HCT116 (cell line): ENCODE measurements at regions not wholly inside any gene's neighbourhood (a gene's known extent, or its start where the extent isn't known, plus 50 kb on each side); places are given as distances from the start of the nearest gene placed in this dataset.

Experiments
- ATAC-seq: fragments of 200-7000 bp; cut with Tn5 transposase; 2 replicates; pipeline ENCODE4 v1.9.1; 2020; ENCODE audit warnings: mild to moderate bottlenecking, moderate library complexity
- BruUV-seq: library from RNA; stranded (reverse); fragments of 400-500 nt; replicated peaks from 2 replicates; lab custom pipeline; 2021; lab: Mats Ljungman, UMichigan
- CTCF ChIA-PET: fragments of 300-600 bp; sonication (Branson Sonifier 250); formaldehyde crosslinking; loops from one replicate; lab custom pipeline; 2021; ENCODE audit warnings: antibody characterized with exemption; lab: Charles Lee
- POLR2A ChIA-PET: fragments of 300-600, 350-600 bp; sonication (Branson Sonifier 250); formaldehyde crosslinking; loops from one replicate; lab custom pipeline; 2021; ENCODE audit warnings: antibody characterized with exemption; lab: Charles Lee
- RAD21 ChIA-PET, 2 experiments: fragments of 300-600 bp; sonication (Branson Sonifier 250); formaldehyde crosslinking; loops; one replicate each; lab custom pipeline; 2023; ENCODE audit warnings: low total read pairs in 2 of 2; ENCODE audit not compliant: uncharacterized antibody in 2 of 2, unreplicated experiment in 2 of 2, low non-redundant PET in 1 of 2; lab: Charles Lee
- DNase-seq: peaks from one replicate; pipeline ENCODE4 v3.0.0-alpha.2; 2010; ENCODE audit warnings: low read depth, low spot score
- H2AFZ ChIP-seq: fragments of 200-600 bp; shearing (Covaris generic), sonication (generic); 2 replicates; pipeline ENCODE4 v1.6.1; 2017; ENCODE audit warnings: low read depth, mixed run types, mixed read lengths, antibody characterized with exemption, low read length; ENCODE audit not compliant: poor library complexity, severe bottlenecking
- H3K27ac ChIP-seq: 2 replicates; pipeline ENCODE4 v1.5.1; 2012; ENCODE audit warnings: low read depth, low read length
- H3K27me3 ChIP-seq: fragments of 200-600 bp; sonication (generic); 2 replicates; pipeline ENCODE4 v1.6.1; 2016; ENCODE audit warnings: mixed run types, low read length, mixed read lengths; ENCODE audit not compliant: insufficient read depth
- H3K36me3 ChIP-seq, 2 experiments: fragments of 200-500 bp in 1 of 2; fragments of 200-600 bp in 1 of 2; sonication (Bioruptor generic) in 1 of 2; sonication (generic) in 1 of 2; 2 replicates each; pipeline versions ENCODE4 v1.5.1 to v1.6.1; 2014 to 2016; ENCODE audit warnings: low read length in 2 of 2, inconsistent platforms in 1 of 2, mixed read lengths in 1 of 2, mixed run types in 1 of 2; ENCODE audit not compliant: insufficient read depth in 2 of 2, control insufficient read depth in 1 of 2
- H3K4me1 ChIP-seq, 2 experiments: fragments of 200-600 bp in 1 of 2; sonication (generic) in 1 of 2; 2 replicates each; pipeline versions ENCODE4 v1.5.1 to v1.6.1; 2012 to 2017; ENCODE audit warnings: low read length in 2 of 2, inconsistent platforms in 1 of 2, mild to moderate bottlenecking in 1 of 2, mixed read lengths in 1 of 2, mixed run types in 1 of 2, moderate library complexity in 1 of 2; ENCODE audit not compliant: insufficient read depth in 2 of 2, control insufficient read depth in 1 of 2
- H3K4me2 ChIP-seq: fragments of 200-600 bp; sonication (generic); 2 replicates; pipeline ENCODE4 v1.6.1; 2017; ENCODE audit warnings: mixed run types, low read length, mixed read lengths
- H3K4me3 ChIP-seq, 2 experiments: fragments of 200-600 bp in 1 of 2; sonication (generic) in 1 of 2; replicated peaks in 1 of 2; 2 replicates each; pipeline ENCODE4 v1.5.1; 2011 to 2016; ENCODE audit warnings: low read length in 2 of 2, control low read depth in 1 of 2, low read depth in 1 of 2, mild to moderate bottlenecking in 1 of 2, mixed read lengths in 1 of 2, mixed run types in 1 of 2
- H3K79me2 ChIP-seq: fragments of 200-600 bp; sonication (generic); 2 replicates; pipeline ENCODE4 v1.6.1; 2017; ENCODE audit warnings: mild to moderate bottlenecking, mixed run types, low read length, moderate library complexity, mixed read lengths; ENCODE audit not compliant: insufficient read depth
- H3K9ac ChIP-seq: fragments of 200-600 bp; sonication (generic); 2 replicates; pipeline ENCODE4 v1.6.1; 2016; ENCODE audit warnings: low read length, mixed read lengths
- H3K9me2 ChIP-seq: fragments of 200-600 bp; sonication (generic), shearing (Covaris generic); 2 replicates; pipeline ENCODE4 v1.6.1; 2017; ENCODE audit warnings: mixed run types, mild to moderate bottlenecking, moderate library complexity; ENCODE audit not compliant: insufficient read depth
- H3K9me3 ChIP-seq, 2 experiments: fragments of 200-500 bp in 1 of 2; fragments of 200-600 bp in 1 of 2; sonication (Bioruptor generic) in 1 of 2; sonication (generic) in 1 of 2; 2 replicates each; pipeline ENCODE4 v1.6.1; 2014 to 2017; ENCODE audit warnings: low read length in 2 of 2, mixed read lengths in 2 of 2, inconsistent platforms in 1 of 2, low read depth in 1 of 2, mild to moderate bottlenecking in 1 of 2, mixed run types in 1 of 2, moderate library complexity in 1 of 2; ENCODE audit not compliant: control insufficient read depth in 1 of 2, insufficient read depth in 1 of 2
- H4K20me1 ChIP-seq: fragments of 200-600 bp; sonication (generic), shearing (Covaris generic); 2 replicates; pipeline ENCODE4 v1.6.1; 2017; ENCODE audit warnings: mixed run types, mild to moderate bottlenecking, moderate library complexity; ENCODE audit not compliant: insufficient read depth
- ATF3 ChIP-seq: IDR thresholded peaks from 2 replicates; pipeline ENCODE4 v1.6.1; 2012
- CTCF ChIP-seq, 3 experiments: fragments of 200-600 bp in 1 of 3; sonication (generic) in 1 of 3; IDR thresholded peaks in 2 of 3; conservative IDR thresholded peaks in 1 of 3; 2 replicates each; pipeline ENCODE4 v1.5.1; 2012 to 2017; ENCODE audit warnings: low read depth in 2 of 3, low read length in 2 of 3, antibody characterized with exemption in 1 of 3, borderline replicate concordance in 1 of 3, control low read depth in 1 of 3, mild to moderate bottlenecking in 1 of 3, mixed read lengths in 1 of 3, mixed run types in 1 of 3, moderate library complexity in 1 of 3; ENCODE audit not compliant: insufficient read depth in 1 of 3
- EGR1 ChIP-seq: IDR thresholded peaks from 2 replicates; pipeline ENCODE4 v1.6.1; 2012; ENCODE audit warnings: low read depth
- EZH2 ChIP-seq: fragments of 200-600 bp; sonication (generic); IDR thresholded peaks from 2 replicates; pipeline ENCODE4 v1.6.1; 2017; ENCODE audit warnings: antibody characterized with exemption, mixed run types
- EZH2phosphoT487 ChIP-seq: fragments of 200-600 bp; IDR thresholded peaks from 2 replicates; pipeline ENCODE4 v1.6.1; 2018; ENCODE audit warnings: antibody characterized with exemption, borderline replicate concordance
- FOSL1 ChIP-seq: IDR thresholded peaks from 2 replicates; pipeline ENCODE4 v1.6.1; 2012; ENCODE audit warnings: low read depth
- POLR2AphosphoS5 ChIP-seq: IDR thresholded peaks from 2 replicates; pipeline ENCODE4 v1.6.1; 2011; ENCODE audit warnings: mild to moderate bottlenecking, low read depth, low read length, moderate library complexity
- SP1 ChIP-seq: IDR thresholded peaks from 2 replicates; pipeline ENCODE4 v1.6.1; 2012; ENCODE audit warnings: low read depth
- TCF7L2 ChIP-seq: IDR thresholded peaks from 2 replicates; pipeline ENCODE4 v1.7.0; 2011; ENCODE audit warnings: borderline replicate concordance, inconsistent platforms; ENCODE audit not compliant: insufficient read depth, insufficient read length; ENCODE audit errors: extremely low read depth
- YY1 ChIP-seq: IDR thresholded peaks from 2 replicates; pipeline ENCODE4 v1.6.1; 2011; ENCODE audit warnings: low read length, low read depth, moderate library complexity, mild to moderate bottlenecking; ENCODE audit not compliant: insufficient replicate concordance; ENCODE audit errors: extremely low read depth
- ZFX ChIP-seq: fragments of 450-650 bp; IDR thresholded peaks from 2 replicates; pipeline ENCODE4 v1.6.1; 2017
- intact Hi-C: fragments of 100-400 bp; cut with micrococcal nuclease; formaldehyde crosslinking; loops from 2 replicates; pipeline ENCODE4 v1.10.0; 2022
- TF ChIP-seq, protein P1 (sequence below): IDR thresholded peaks from 2 replicates; pipeline ENCODE4 v1.6.1; 2012; ENCODE audit warnings: low read depth
- TF ChIP-seq, protein P2 (sequence below): IDR thresholded peaks from 2 replicates; pipeline ENCODE4 v1.6.1; 2012

DNA sequence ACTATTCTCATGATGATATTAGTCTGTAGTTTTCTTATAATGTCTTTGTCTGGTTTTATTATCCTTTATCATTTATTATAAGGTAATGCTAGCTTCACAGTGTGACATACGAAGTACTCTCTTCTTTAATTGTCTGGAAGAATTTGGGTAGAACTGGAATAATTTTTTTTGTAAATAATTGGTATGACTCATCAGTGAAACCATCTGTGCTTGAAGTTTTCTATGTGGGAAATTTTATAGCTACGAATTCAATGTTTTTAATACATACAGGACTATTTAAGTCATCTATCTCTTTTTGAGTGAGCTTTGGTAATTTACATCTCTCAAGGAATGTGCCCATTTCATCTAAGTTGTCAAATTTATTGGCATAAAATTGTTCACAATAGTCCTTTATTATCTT lies 86.3 kb downstream of the SOD2 start:
- no peak overlapping the region for H3K9ac ChIP-seq
- H3K27me3 ChIP-seq = no peaks in the 10 kb centered on the region
- ChIA-PET CTCF (interaction anchor here (1.0 to 3.2 kb wide), 2 partner anchors 27 to 389 kb away, joined by 6 to 20 read pairs; no protein-coding TSS in a partner anchor), RAD21 (no interaction called here), POLR2A (no interaction called here)
- DNase-seq = no peak
- no peaks in the 10 kb centered on the region for H3K4me1 ChIP-seq
- H2AFZ ChIP-seq = no peak overlapping the region
- no peaks in the 10 kb centered on the region for H3K9me2 ChIP-seq
- no peaks in the 10 kb centered on the region for H3K9me3 ChIP-seq
- no peak overlapping the region for H3K4me2 ChIP-seq
- H3K79me2 ChIP-seq = no peaks in the 10 kb centered on the region
- intact Hi-C loops = loop anchor here (5.0 kb wide), 1 partner anchor 144 kb away; no protein-coding TSS in a partner anchor
- H3K4me3 ChIP-seq = no peak overlapping the region
- H4K20me1 ChIP-seq = no peaks in the 10 kb centered on the region
- H3K36me3 ChIP-seq = no peaks in the 10 kb centered on the region
- no peak overlapping the region for H3K27ac ChIP-seq
- no peak for TF ChIP-seq POLR2AphosphoS5
- TF ChIP-seq, protein P1, sequence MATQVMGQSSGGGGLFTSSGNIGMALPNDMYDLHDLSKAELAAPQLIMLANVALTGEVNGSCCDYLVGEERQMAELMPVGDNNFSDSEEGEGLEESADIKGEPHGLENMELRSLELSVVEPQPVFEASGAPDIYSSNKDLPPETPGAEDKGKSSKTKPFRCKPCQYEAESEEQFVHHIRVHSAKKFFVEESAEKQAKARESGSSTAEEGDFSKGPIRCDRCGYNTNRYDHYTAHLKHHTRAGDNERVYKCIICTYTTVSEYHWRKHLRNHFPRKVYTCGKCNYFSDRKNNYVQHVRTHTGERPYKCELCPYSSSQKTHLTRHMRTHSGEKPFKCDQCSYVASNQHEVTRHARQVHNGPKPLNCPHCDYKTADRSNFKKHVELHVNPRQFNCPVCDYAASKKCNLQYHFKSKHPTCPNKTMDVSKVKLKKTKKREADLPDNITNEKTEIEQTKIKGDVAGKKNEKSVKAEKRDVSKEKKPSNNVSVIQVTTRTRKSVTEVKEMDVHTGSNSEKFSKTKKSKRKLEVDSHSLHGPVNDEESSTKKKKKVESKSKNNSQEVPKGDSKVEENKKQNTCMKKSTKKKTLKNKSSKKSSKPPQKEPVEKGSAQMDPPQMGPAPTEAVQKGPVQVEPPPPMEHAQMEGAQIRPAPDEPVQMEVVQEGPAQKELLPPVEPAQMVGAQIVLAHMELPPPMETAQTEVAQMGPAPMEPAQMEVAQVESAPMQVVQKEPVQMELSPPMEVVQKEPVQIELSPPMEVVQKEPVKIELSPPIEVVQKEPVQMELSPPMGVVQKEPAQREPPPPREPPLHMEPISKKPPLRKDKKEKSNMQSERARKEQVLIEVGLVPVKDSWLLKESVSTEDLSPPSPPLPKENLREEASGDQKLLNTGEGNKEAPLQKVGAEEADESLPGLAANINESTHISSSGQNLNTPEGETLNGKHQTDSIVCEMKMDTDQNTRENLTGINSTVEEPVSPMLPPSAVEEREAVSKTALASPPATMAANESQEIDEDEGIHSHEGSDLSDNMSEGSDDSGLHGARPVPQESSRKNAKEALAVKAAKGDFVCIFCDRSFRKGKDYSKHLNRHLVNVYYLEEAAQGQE = no peak
- no peak for TF ChIP-seq EZH2phosphoT487
- no peak for TF ChIP-seq ZFX
- TF ChIP-seq ATF3 = no peak
- no peak for TF ChIP-seq EGR1
- TF ChIP-seq, protein P2, sequence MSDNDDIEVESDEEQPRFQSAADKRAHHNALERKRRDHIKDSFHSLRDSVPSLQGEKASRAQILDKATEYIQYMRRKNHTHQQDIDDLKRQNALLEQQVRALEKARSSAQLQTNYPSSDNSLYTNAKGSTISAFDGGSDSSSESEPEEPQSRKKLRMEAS = no peak
- TF ChIP-seq CTCF (IDR thresholded peaks at IDR 0.05 in 2 of 3, conservative IDR thresholded peaks at IDR 0.05 in 1 of 3; ENCODE audit: borderline replicate concordance in 1 of 3, insufficient read depth in 1 of 3, low read depth in 2 of 3, low read length in 2 of 3) = no peak
- TF ChIP-seq YY1 = no peak
- TF ChIP-seq EZH2 = no peak
- TF ChIP-seq FOSL1 = no peak
- TF ChIP-seq TCF7L2 = no peak
- TF ChIP-seq SP1 = no peak
- no TSS peak for BruUV-seq
- ATAC-seq = no peak
